Fibroblast of skin of left quadriceps (primary cell): ENCODE measurements at regions not wholly inside any gene's neighbourhood (a gene's known extent, or its start where the extent isn't known, plus 50 kb on each side); places are given as distances from the start of the nearest gene placed in this dataset.
"Not testable (repeated sequence)": the region's sequence is repeated elsewhere in the genome, so short reads cannot be mapped to it uniquely, and the experiment has no call there.

Experiments
- DNase-seq, 2 experiments: peaks; one replicate each; pipeline ENCODE4 v3.0.0-alpha.2; 2013; ENCODE audit warnings: low read depth in 2 of 2

GRCh38 chr11:22049276-22049675 lies 143.6 kb upstream of the ANO5 start:
- DNase-seq: no peak

GRCh38 chr11:22065472-22065871 lies 127.4 kb upstream of the ANO5 start:
- no peak for DNase-seq

- DNase-seq: no peak
These were observed 123.0 kb upstream of the ANO5 start for GRCh38 chr11:22069844-22070243.

- no peak for DNase-seq
These were observed 116.5 kb upstream of the ANO5 start for GRCh38 chr11:22076271-22076930.

- no peak for DNase-seq
These were observed 114.8 kb upstream of the ANO5 start for GRCh38 chr11:22078063-22078462.

GRCh38 chr11:22079133-22079872 lies 113.6 kb upstream of the ANO5 start:
- DNase-seq: no peak

- DNase-seq: no peak
These were observed 110.7 kb upstream of the ANO5 start for GRCh38 chr11:22082178-22082577.

GRCh38 chr11:22082788-22083187 lies 110.1 kb upstream of the ANO5 start:
- no peak for DNase-seq

- DNase-seq: no peak
These were observed 108.8 kb upstream of the ANO5 start for GRCh38 chr11:22084056-22084455.

GRCh38 chr11:22084564-22084963 lies 108.3 kb upstream of the ANO5 start:
- no peak for DNase-seq

- DNase-seq: no peak
These were observed 103.3 kb upstream of the ANO5 start for GRCh38 chr11:22089609-22090008.

GRCh38 chr11:22106566-22106965 lies 86.3 kb upstream of the ANO5 start:
- no peak for DNase-seq

- no peak for DNase-seq
These were observed 77.3 kb upstream of the ANO5 start for GRCh38 chr11:22115470-22116029.

- DNase-seq: not testable (repeated sequence)
These were observed 64.9 kb upstream of the ANO5 start for GRCh38 chr11:22127981-22128380.

GRCh38 chr11:22130462-22131053 lies 62.3 kb upstream of the ANO5 start:
- DNase-seq: no peak

- DNase-seq: no peak
These were observed 59.1 kb upstream of the ANO5 start for GRCh38 chr11:22133776-22134175.

- no peak for DNase-seq
These were observed 54.6 kb upstream of the ANO5 start for GRCh38 chr11:22138264-22138663.
